RCC 7860 (cell line): ENCODE measurements at regions not wholly inside any gene's neighbourhood (a gene's known extent, or its start where the extent isn't known, plus 50 kb on each side); places are given as distances from the start of the nearest gene placed in this dataset.

Experiments
- DNase-seq: peaks from one replicate; pipeline ENCODE4 v3.0.0-alpha.2; 2015; ENCODE audit warnings: low spot score
- FAIRE-seq: peaks from 2 replicates; lab custom pipeline; 2012; peaks lifted over from hg19 to GRCh38; lab: Jason Lieb, UNC

DNA sequence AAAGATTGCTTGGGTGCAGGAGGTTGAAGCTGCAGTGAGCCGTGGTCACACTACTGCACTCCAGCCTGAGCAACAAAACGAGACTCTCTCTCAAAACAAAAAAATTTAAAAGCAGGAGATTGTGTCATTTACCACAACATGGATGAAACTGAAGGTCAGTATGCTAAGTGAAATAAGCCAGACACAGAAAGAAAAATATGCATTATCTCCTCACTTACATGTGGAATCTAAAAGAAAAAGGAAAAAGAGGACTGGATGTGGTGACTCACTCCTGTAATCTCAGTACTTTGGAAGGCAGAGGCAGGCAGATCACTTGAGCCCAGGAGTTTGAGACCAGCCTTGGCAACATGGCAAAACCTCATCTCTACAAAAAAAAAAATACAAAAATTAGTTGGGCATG lies 146.8 kb upstream of the DAPK1 start:
- FAIRE-seq (peak; percentile 73), DNase-seq (peak; percentile 39)

DNA sequence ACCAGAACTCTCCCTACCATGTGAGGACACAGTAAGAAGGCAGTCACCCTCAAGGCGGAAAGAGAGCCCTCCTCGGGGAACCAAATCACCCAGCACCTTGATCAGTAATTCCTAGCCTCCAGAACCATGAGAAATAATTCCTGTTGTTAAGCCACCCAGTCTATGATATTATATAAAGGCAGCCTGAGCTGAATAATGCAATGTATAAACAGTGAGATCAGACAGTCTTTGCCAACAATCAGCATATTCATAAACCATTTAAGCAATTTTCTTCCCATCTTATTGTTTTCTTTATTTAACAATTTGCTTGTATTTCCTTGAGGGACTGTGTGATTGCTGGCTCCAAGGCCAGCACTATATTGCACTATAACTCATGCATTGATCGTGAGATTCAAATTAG lies 144.4 kb upstream of the DAPK1 start:
- FAIRE-seq (no peak), DNase-seq (no peak)

DNA sequence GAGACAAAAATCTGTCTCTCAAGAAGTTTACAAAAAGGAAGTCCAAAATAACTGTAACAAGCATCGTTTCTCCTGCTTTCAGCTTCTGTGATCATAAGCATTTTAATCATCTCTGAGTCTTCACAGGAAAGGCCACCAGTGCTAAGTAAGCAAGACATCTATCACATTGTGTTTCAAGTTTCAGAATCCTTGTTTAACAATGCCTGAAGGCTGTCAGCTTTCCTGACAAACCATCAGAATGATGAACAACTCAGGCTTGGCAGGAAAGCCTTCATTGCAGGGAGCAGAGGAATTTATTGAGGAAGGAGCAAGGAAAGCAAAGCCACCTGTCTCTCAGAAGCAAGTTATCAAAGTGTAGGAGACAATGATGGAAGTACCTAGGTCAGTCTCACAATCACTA lies 143.5 kb upstream of the DAPK1 start:
- DNase-seq (no peak), FAIRE-seq (no peak)

DNA sequence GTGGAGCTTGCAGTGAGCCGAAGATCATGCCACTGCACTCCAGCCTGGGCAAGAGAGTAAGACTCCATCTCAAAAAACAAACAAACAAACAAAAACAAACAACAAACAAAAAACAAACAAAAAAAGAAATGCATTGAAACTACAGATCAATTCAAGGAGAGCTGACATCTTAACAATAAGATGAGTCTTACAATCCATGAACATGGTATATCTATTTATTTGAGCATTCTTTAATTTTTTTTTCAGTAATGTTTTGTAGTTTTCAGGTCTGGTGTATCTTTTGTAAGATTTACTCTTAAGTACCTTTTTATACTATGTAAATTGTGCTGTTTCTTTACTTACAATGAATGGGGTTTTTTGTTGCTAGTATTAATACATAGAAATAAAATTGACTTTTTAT lies 140.1 kb upstream of the DAPK1 start:
- DNase-seq: no peak
- peak; percentile 25 for FAIRE-seq

DNA sequence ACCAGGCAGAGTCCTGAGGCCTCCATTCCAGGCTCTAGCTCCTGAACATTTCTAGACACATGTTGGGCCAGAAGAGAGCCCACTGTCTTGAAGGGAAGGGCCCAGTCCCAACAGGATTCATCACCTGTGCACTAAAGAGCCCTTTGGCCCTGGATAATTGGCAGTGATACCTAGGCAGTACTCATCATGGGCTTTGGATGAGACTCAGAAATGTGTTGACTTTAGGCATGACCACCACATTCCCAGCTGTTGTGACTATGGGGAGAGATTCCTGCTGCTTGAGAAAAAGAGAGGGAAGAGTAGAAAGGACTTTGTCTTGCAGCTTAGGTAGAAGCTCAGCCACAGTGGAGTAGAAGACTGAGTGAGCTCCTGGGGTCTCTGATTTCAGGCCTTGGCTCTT lies 138.4 kb upstream of the DAPK1 start:
- DNase-seq (no peak), FAIRE-seq (no peak)

DNA sequence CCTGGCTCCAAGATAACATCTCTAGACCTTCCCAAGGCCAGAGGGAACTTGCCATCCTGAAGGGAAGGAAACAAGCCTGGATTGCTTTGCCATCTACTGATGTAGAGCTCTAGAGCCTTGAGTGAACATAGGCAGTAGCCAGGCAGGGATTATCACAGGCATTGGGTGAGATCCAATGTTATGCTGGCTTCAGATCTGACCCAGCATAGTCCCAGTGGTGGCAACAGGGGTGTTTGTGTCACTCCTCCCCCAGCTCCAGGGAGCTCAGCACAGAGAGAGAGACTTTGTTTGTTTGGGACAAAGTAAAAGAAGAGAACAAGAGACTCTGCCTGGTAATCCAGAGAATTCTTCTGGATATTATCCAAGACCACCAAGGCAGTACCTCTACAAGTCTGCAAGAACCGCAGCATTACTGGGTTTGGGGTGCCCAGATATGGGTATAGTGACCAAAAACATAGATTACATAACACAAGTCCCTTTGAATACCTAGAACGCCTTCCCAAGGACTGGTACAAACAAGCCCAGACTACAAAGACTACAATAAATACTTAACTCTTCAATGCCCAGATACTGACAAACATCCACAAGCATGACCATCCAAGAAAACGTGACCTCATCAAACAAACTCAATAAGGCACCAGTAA lies 137.6 kb upstream of the DAPK1 start:
- no peak for FAIRE-seq

DNA sequence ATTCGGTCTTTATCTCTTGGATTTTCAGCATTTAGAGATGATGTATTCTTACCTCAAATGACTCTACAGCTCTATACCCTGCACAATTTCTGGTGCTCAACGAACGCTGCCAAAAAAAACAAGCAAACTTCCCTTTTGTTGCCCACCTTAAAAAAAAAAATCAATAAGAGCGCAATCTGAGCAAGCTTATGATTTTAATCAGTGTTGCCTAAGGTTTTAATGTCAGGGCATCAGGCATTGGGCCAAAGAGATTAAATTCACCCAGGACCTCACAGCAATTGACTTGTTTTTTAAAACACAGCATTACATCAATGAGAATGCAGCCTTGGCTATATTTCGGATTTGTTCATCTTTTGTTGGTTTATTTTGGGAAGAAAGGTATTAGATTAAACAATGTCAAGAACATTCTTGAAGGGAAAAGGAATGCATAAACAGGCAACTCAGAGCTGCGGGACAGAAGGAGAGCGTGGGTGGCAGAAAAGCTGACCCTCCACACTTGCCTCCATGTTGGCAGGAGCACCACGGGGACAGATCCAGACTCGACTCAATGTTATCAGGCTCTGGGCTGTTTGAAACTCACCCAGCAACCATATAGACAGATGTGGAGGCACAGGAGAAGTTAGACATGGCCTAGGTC lies 127.5 kb upstream of the DAPK1 start:
- FAIRE-seq (no peak), DNase-seq (no peak)

More for the DNA sequence above, 137.6 kb upstream of the DAPK1 start:
- no peak for DNase-seq

DNA sequence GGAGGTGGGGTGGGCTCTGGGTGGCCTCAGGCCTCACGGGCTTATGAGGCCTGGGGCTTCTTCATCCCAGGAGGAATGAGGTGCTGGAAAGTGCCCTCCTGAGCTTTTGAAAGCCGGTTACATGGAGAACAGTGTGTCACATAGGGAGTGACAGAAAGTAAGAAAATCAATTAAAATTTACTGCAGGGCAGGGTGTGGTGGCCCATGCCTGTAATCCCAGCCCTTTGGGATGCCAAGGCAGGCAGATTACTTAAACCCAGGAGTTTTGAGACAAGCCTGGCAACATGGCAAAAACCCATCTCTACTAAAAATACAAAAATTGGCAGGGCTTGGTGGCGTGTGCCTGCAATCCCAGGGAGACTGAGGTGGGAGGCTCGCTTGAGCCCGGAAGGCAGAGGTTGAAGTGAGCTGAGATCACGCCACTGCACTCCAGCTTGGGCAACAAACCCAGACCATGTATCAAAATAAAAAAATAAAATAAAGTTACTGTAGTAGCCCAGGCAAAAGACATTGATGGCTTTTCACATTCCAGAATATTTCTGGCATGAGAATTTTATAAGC lies 125.8 kb upstream of the DAPK1 start:
- DNase-seq: no peak
- FAIRE-seq: no peak

DNA sequence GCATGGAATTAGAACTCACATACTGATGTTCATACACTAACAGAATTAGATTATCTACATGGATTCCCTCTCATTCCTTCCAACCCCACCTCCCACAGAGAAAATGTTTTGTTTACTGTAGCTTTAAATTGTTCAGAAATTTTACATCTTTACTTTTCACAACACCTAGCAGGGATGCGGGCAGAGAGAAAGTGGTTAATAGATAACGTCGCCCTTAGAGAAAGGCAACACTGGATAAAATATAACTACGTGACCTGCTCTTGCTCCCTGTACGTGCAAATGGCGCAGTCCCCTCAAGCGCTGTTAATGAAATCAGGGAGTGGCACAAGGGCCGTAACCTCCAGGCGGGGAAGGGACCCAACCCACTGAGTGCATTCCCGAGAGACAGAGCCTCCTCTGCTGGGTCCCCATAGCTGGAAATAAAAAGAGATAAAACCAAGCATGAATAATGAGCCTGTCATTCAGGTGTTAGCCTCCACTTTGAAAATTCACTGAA lies 125.3 kb upstream of the DAPK1 start:
- FAIRE-seq (peak; percentile 98), DNase-seq (peak; percentile 94)

DNA sequence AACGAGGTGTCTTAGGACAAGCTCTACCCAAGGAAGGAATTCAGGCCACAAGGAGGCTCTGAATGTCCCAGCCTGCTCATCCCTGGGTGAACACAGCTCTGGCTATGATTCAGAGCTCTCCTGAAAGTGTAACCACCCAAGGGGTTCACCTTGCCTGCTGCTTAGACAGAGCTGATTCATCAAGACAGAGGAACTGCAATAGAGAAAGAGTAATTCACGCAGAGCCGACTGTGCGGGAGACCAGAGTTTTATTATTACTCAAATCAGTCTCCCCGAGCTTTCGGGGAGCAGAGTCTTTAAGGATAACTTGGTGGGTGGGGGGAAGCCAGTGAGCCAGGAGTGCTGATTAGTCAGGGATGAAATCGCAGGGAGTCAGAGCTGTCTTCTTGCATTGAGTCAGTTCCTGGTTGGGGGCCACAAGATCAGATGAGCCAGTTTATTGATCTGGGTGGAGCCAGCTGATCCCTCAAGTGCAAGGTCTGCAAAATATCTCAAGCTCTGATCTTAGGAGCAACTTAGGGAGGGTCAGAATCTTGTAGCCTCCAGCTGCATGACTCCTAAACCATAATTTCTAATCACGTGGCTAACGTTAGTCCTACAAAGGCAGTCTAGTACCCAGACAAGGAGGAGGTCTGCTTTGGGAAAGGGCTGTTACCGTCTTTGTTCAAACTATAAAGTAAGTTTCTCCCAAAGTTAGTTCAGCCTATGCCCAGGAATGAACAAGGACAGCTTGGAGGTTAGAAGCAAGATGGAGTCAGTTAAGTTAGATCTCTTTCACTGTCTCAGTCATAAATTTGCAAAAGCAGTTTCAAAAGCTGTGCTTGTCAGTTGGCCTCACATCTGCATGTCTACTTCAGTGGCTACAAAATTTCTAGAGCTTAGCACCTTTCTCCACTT lies 123.4 kb upstream of the DAPK1 start:
- peak; percentile 98 for FAIRE-seq
- DNase-seq: peak; percentile 94

DNA sequence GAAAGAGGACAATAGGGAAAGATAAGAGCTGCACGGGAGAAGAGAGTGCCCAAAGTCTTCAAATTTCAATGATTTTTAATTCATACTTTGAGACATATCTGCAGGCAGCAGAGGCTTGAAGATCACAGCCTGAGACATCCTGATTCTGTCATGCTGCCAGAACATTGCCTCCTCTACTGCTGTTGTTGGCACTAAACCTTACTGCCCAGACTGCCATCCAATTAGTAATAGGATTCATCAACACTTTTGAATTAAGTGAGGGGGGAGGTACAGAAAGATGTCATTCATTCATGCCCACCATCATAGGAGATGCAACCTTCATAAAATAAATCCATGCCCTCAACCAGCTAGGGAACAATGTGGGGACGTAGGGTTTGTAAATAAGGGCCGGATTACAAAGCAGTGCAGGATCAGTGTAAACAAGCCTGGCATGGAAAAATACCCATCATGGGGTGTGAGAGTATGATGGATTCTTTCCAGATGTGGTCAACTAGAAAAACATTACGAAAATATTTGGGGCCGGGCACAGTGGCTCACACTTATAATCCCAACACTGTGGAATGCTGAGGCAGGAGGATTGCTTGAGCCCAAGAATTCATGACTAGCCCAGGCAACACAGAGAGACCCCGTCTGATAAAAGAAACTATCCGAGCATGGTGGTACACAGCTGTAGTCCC lies 122.1 kb upstream of the DAPK1 start:
- DNase-seq (peak; percentile 49), FAIRE-seq (no peak)

DNA sequence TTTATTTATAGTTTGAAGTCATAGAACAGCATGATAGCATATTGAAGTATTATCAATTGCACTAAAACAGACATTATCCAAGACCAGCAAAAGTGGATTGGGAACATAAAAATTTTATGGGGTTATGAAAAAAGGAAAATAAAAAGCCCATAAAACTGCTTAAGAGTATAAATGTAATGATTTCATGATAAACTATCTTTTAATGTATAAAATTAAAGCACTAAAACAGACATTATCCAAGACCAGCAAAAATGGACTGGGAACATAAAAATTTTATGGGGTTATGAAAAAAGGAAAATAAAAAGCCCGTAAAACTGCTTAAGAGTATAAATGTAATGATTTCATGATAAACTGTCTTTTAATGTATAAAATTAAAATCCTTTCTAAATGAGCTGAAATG lies 119.0 kb upstream of the DAPK1 start:
- DNase-seq (no peak), FAIRE-seq (peak; percentile 17)

DNA sequence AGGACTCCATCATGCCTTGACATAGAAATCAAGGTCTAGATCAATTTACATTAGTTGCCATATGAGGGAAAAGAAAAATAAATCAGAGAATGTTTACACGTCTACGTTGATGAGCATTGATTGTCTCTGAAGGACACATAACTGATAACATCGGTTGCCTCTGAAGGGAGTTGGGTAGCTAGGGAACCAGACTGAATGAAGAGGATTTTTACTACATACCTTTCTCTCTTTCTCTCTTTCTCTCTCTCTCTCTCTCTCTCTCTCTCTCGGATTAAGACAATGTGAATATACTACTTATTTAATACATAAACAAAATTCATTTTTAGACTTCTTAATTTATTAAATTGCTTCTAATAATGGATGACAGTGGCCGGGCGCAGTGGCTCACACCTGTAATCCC lies 118.4 kb upstream of the DAPK1 start:
- DNase-seq (no peak), FAIRE-seq (no peak)

DNA sequence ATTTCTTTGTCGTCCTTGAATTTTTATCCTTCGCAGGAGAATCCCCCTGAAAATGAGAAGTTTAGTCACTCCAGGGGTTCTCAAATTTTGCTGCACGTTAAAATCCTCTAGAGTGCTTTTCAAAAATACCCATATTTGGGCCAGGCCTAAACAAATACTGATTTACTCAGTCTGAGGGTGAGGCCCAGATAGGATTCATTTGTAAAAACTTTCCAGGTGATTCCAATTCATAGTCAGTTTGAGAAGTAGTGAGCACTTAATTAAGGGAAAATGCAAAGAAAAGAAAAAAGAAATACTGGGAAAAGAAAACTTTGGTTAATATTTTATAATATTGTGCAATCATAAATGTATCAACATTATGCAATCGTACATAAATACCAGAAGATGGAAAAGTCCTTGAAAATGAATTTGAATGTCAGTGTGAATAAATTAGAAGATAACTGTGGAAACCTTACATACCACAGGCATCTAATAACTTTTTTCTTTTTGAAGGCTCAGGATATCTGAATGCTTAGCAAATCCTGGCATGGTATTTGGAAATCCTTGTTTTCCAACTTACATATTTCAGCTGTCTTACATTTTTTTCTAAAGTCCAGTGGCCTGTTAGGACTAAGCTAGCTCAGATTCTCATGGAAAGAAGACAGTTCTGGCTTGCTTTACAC lies 116.5 kb upstream of the DAPK1 start:
- no peak for DNase-seq
- FAIRE-seq: peak; percentile 14

DNA sequence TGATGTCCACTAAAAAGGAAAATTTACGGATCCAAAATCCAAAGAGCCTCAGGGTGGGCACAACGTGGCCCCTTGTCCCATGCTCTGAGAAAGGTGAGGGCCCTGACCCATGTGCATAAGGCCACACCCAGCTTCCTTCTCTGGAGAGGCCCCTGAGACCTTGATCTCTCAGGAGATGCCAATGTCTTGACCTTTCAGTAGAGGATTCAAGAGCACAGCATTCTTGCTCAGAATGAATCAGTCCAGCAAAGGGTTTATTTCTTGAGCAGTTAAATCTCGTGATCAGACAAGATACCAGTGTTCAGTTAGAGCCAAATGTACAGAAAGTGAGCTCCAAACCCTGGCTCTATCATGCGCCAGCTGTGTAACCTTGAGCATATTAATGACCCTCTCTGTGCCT lies 115.9 kb upstream of the DAPK1 start:
- FAIRE-seq: no peak
- no peak for DNase-seq

DNA sequence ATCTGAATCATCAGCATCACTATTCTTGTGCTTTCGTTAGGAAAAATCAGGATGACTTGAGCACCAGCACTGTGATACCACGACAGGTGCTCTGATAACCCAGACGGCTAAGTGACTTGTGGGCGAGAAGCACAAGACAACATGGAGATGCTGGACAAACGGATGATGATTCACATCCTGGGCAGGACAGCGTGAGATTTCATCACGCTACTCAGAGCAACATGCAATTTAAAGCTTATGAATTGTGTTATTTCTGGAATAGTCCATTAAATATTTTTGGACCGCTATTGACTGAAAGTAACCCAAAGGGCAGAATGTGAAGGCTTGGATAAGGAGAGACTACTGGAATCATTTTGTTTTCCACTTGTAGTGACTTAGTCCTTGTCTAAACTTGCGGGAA lies 114.8 kb upstream of the DAPK1 start:
- DNase-seq (peak; percentile 58), FAIRE-seq (peak; percentile 65)

DNA sequence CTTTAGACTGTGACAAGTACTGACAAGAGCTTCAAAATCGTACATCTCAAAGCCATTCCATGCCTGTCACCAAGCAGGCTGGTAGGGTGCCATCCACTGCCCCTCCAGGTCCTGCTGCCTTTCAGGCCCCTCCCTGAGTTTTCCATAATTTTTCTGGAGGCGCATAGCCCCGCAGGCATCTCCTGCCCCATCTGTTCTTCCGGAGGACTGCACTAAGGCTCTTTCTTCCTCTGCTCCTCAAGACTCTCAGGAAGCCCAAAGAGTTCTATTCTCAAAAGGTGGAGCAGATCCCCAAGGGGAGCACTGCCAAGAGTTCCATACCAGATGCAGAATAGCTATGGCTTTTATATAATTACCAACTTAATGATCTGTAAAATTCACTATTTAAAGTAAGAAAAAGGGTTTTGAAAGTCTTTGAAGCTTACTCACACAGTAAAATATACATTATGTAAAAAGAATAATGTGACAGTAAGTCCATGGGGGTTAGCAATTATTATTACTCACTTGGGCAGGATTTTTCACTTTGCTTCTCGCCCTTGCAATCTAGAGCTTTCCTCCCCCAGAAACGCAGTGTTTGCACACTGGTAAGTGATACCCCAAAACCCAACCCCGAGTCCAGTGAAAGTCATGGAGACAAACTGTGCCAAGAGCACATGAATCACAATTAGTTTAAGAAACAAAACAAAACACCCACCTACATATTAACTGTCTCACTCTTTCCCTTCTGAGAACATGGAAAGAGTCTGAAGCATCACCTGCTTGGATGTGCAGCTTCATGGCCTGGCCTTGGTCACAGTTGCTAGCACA lies 114.1 kb upstream of the DAPK1 start:
- DNase-seq (no peak), FAIRE-seq (no peak)

DNA sequence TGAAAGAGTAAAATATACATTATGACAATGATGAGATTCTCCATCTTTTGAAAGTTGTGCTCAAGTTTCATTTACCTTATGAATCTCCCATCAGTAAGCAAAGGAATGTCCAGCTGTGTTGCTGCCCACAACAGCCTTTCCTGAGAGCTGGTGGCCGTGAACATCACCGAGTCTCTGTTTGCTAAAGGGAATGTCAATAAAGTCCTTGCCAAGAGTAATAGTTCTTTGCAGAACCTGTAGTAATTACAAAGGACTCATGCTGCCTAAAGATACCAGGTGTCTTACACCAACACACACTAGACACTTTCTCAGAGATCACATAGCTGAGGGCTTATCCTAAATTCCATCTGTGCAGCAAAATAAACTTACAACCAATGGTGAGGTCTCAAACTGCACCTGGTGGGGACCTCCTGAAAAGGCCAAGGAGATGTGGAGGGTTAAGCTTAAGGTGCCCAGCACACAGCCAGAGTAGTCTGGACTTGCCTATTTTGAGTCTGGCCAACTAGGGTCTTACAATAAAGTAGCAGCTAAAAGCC lies 111.1 kb upstream of the DAPK1 start:
- FAIRE-seq (peak; percentile 54), DNase-seq (no peak)

DNA sequence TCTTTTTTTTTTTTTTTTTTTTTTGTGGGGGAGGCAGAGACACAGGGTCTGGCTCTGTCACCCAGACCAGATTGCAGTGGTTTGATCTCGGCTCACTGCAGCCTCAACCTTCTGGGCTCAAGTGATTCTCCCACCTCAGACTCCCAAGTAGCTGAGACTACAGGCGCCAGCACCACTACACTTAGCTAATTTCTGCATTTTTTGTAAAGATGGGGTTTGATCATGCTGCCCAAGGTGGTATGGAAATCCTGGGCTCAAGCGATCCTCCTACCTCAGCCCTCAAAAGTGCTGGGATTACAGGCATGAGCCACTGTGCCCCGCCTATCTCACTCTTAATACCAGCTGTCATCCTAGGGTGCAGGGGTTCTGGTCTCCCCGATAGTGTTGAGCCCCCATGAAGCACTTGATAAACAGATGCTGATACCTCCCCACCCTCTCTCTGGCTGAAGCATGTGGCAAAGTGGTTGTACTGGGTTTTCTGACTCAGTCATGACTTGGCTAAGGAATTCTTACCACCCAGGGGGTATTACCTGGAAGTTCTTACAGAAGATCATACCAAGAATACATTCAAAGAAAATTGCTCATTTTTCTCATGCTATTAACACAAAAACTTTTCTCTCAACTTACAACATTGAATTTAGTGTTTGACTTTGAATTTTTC lies 110.2 kb upstream of the DAPK1 start:
- peak; percentile 91 for FAIRE-seq

More for the DNA sequence above, 110.2 kb upstream of the DAPK1 start:
- peak; percentile 84 for DNase-seq
